ENCODE measurements at regions not wholly inside any gene's neighbourhood (a gene's known extent, or its start where the extent isn't known, plus 50 kb on each side); places are given as distances from the start of the nearest gene placed in this dataset.

DNA sequence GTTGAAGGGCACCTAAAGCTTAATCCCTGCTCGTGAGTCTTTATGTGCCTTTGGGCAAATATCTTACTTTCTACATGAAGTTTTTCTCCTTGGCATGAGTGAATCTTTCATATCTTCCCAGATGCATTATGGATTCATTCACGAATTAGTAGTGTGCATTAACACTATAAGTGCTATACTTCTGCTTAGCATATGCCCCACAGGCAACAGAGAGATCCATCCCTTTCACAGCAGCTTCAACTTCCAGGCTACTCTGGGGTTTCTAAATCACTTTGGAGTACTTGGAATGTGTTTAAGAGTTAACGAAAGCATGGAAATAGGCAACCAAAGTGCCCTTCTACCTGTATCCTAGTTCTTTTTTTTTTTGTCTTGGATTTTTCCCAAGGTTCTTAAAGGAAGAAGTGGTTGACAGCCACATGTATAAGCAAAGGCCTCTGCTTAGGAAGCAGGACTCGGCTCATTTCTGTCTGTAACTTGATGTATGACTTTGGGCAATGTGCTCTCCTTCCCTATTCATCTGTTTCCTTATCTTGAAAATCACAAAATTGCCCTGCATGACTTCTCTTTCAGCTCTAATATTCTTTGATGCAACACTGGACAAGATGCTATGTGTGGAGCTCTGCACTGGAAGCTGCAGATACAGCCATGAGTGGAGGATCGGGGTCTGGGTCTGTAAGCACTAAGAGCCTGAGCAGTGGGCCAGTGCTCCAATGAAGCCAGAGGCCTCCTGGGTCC is 54.5 kb upstream of the ME3 start:
- DNase-seq (ENCODE audit: low read depth in 2 of 2): no peak

DNA sequence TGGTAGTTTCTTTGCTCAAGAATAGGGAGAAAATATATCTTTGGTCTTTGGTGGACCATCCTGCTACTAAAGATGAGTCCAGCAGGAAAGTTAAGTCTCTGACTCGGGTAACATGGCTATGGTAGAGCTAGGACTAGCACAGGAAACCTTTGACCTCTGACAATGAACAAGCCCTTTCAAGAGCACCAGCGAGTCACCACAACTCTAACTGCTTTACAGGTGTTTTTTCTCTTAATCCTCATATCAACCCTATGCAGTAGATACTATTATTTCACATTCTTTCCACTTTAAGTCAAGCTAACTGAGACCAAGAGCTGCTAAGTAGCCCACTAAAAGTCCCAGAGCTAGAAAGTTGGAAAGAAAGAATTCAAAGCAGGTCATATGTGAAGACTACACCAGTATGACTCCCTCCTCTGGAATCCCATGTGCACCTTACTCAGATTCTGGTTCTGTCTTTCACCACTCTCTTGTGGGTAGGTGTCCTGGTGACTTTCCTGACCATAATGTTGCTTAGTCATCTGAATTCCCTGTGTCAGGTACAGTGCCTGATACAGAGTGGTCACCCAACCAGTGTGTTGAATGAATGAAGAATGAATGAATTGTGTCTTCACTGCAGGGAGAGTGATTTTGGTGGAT is 53.8 kb upstream of the ME3 start:
- no peak for DNase-seq (ENCODE audit: low read depth in 2 of 2)

DNA sequence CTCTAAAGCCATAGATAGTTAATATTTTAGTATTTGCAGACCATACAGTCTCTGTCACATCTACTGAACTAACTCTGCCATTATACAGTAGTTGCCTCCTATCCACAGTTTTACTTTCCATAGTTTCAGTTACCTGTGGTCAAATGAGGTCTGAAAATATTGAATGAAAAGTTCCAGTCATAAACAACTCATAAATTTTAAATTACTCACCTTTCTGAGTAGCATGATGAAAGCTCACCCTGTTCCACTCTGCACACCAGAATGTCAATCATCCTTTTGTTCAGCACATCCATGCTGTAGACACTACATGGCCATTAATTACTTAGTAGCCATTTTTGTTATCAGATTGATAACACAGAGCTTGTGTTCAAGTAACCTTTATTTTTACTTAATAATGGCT is 51.7 kb upstream of the ME3 start:
- DNase-seq (ENCODE audit: low read depth in 2 of 2): no peak

DNA sequence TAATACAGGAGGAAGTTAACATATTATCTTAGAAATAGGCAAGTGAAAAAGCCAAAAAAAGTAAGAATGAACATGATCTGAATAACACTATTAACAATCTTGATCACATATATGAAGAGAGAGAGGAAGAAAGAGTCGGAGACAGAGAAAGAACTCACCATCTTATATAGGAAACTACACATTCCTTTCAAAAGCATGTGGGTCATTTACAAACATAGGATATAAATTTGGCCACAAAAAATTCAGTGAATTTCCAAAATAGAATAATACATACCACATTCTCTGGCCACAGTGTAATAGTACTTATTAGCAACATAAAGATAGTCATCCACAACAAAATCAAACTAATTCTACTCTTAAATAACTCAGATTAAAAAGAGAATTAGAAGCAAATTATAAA is 50.9 kb upstream of the ME3 start:
- DNase-seq (ENCODE audit: low read depth in 2 of 2): no peak

DNA sequence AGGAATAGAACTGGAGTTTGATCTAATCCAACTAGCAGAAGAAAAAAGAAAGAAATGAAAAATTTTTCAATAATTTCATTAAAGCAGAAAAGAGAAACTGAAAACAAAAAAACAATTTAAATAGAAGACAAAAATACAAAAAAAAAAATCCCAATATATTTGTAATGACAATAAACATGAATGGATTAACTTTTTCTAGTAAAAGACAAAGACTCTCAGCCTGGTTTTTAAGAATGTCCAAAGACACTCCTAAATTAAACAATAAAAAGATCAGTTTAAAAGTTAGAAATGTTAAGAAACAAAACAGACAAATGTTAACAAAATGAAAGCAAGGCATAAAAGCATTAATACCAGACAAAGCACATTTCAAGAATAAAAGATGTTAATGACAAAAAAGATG is 50.3 kb upstream of the ME3 start:
- no peak for DNase-seq (ENCODE audit: low read depth in 2 of 2)
